Hepatocyte (in vitro differentiated cells): ENCODE measurements at regions not wholly inside any gene's neighbourhood (a gene's known extent, or its start where the extent isn't known, plus 50 kb on each side); places are given as distances from the start of the nearest gene placed in this dataset.

Experiments
- CTCF ChIP-seq: fragments of 200-600 bp; sonication (generic); IDR thresholded peaks from 2 replicates; pipeline ENCODE4 v1.5.1; 2016; ENCODE audit warnings: antibody characterized with exemption, mild to moderate bottlenecking; ENCODE audit not compliant: poor library complexity
- EZH2 ChIP-seq: fragments of 200-600 bp; sonication (generic); IDR thresholded peaks from 2 replicates; pipeline ENCODE4 v1.6.1; 2016; ENCODE audit warnings: antibody characterized with exemption, mild to moderate bottlenecking, borderline replicate concordance
- EZH2phosphoT487 ChIP-seq: fragments of 200-600 bp; sonication (generic); IDR thresholded peaks from one replicate; pipeline ENCODE4 v1.6.1; 2018; ENCODE audit warnings: antibody characterized with exemption, mild to moderate bottlenecking, low read depth, moderate library complexity; ENCODE audit not compliant: unreplicated experiment, severe bottlenecking

- no peak for TF ChIP-seq CTCF
- no peak for TF ChIP-seq EZH2phosphoT487
- TF ChIP-seq EZH2: no peak
Observed at GRCh38 chr5:68457285-68457684, 241.7 kb downstream of the PIK3R1 start.
